ENCODE measurements at regions not wholly inside any gene's neighbourhood (a gene's known extent, or its start where the extent isn't known, plus 50 kb on each side); places are given as distances from the start of the nearest gene placed in this dataset.

DNA sequence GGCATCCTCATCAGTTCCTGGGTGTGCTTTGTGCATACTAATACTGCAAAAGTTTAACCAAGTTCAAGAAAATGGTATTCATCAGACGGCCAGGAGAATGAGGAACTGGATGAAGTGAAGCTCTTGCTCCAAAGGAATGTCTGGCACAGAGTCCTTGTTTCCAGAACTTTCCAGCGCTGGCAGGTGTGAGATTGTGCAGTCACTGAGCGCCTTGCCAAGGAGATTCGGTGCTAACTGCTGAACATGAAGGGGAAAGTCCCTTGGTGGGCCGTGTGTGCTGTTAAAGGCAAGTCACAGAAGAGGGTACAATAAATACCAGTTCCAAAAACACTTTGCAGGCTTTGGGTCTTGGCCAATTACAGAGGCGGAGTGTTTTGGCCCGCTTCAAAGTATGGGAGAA lies 262.3 kb upstream of the SOX4 start:
- no peak for TF ChIP-seq ZNF677 (tag by site-specific recombination; IDR thresholded peaks at IDR 0.05)
- TF ChIP-seq, protein P1, sequence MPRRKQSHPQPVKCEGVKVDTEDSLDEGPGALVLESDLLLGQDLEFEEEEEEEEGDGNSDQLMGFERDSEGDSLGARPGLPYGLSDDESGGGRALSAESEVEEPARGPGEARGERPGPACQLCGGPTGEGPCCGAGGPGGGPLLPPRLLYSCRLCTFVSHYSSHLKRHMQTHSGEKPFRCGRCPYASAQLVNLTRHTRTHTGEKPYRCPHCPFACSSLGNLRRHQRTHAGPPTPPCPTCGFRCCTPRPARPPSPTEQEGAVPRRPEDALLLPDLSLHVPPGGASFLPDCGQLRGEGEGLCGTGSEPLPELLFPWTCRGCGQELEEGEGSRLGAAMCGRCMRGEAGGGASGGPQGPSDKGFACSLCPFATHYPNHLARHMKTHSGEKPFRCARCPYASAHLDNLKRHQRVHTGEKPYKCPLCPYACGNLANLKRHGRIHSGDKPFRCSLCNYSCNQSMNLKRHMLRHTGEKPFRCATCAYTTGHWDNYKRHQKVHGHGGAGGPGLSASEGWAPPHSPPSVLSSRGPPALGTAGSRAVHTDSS (tag by site-specific recombination; IDR thresholded peaks at IDR 0.05): no peak
- no peak for TF ChIP-seq KLF9 (tag by site-specific recombination; IDR thresholded peaks at IDR 0.05; ENCODE audit: low read depth)
